HG03342 (cell line): ENCODE measurements at regions not wholly inside any gene's neighbourhood (a gene's known extent, or its start where the extent isn't known, plus 50 kb on each side); places are given as distances from the start of the nearest gene placed in this dataset.

Experiments
- ATAC-seq: cut with Tn5 transposase; IDR thresholded peaks from one replicate; pipeline ENCODE4 v1.9.1; 2021; ENCODE audit warnings: mild to moderate bottlenecking, moderate library complexity; ENCODE audit not compliant: unreplicated experiment

DNA sequence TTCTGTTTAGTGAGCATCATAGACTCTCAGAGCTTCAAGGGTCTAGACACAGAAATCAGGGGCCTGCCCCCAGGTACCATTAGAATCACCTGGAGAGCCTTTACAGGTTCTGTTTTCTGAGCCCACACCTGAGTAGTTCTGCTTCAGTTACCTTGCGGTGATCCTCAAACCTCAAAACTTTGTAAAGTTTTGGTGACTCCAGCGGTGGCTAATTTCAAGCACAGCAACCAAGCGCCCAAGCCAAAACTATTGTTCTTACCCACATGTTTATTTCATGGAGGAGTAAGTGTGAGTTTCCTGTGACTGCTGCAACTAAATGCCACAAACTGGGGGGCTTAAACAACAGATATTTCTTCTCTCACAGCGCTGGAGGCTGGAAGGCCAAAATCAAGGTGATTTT lies 108.9 kb downstream of the FOXD1 start:
- no peak for ATAC-seq

- ATAC-seq: no peak
Observed at GRCh38 chr5:73339051-73339575, 109.5 kb downstream of the FOXD1 start.

- no peak for ATAC-seq
Observed at GRCh38 chr5:73338256-73339050, 110.1 kb downstream of the FOXD1 start.

DNA sequence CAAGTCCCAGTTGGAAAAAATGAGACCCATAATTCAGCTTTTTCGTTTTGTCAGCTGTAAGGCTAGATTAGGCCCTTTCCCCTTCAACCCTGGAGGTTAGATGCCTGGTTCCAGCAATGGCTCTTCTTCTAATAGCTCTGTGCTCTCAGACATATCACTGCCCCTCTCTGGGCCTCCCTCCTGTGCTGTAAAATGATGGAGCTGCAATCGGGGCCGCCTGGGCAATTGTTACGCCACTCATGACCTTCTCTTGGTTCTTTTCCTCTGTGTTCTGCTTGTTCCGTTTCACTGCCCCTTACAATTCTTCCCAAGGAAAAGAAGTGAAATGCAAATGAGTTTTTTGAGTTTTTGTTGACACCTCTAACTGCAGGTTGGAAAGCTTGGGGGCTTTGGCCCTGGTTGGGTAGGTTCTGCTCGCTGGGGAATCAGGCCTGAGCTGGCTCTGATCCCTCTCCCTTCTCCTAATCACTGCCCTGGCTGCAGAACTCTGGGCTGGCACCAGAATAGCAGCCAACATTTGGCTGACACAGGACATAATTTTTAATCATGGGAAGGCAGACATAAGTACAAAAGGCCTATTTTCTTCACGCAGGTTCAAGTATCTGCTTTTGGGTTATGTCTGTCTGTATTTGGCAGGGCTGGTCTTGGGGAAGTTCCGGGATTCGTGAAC lies 110.9 kb downstream of the FOXD1 start:
- no peak for ATAC-seq

- no peak for ATAC-seq
Observed at GRCh38 chr5:73336366-73336765, 112.2 kb downstream of the FOXD1 start.

- ATAC-seq: no peak
Observed at GRCh38 chr5:73333944-73334703, 114.5 kb downstream of the FOXD1 start.

DNA sequence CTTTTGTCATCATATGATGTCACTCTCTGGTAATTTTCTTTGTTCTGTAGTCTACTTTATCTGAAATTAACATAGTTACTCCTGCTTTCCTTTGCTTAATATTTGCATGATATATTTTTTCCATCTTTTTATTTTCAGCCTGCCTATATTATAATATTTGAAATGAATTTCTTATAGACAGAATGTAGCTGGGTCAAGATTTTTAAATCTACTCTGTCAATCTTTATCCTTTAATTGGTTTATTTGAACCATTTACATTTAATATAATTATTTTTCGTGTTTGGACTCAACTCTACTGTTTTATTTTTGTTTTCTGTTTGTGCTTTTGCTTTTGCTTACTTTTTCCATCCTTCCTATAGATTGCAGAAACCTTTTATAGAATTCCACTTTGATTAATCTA lies 118.0 kb downstream of the FOXD1 start:
- no peak for ATAC-seq

- ATAC-seq: no peak
Observed at GRCh38 chr5:73328640-73329039, 119.9 kb downstream of the FOXD1 start.

DNA sequence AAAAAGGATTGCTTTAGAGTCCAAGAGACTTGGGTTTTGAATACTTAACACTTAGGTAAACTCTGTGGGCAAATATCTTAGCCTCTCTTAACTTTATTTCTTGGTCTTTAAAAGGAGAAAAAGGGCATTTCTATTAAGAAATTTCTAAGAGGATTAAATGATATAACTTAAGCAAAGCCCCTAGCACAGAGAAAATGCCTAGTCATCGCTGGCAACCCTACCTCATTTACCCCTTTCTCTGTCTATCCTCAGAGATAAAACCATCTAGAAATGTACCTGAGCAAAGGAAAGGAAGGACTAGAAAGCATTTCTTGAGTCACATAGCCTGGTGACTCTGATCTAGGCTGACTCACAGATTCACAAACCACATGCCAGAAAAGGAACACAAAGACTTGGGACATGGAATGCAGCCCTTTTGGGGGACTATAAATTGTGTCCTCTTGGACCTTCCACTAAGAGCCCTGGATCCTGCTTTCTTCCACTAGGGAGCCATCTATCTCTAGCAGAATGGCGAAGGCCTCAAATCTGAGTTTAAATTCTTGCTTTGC lies 120.6 kb downstream of the FOXD1 start:
- ATAC-seq: no peak

DNA sequence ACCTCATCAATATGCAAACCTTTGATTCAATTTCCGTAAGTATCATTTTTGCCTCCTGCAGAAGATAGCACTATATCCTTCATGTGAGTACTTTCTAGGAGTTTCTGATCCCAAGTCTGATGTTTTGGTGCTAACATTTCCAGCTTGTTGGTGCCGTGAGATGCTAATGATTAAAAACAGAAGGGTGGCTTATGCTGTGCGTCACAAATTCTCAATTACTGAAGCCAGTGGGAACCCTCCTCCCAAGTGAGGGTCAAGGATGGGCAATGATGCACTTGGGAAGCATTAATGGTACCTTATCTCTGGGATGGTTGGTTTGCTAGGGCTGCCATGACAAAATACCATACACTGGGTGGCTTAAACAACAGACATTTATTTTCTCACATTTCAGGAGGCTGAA lies 123.0 kb downstream of the FOXD1 start:
- ATAC-seq: no peak

GRCh38 chr5:73323466-73323865 lies 125.1 kb downstream of the FOXD1 start:
- no peak for ATAC-seq

DNA sequence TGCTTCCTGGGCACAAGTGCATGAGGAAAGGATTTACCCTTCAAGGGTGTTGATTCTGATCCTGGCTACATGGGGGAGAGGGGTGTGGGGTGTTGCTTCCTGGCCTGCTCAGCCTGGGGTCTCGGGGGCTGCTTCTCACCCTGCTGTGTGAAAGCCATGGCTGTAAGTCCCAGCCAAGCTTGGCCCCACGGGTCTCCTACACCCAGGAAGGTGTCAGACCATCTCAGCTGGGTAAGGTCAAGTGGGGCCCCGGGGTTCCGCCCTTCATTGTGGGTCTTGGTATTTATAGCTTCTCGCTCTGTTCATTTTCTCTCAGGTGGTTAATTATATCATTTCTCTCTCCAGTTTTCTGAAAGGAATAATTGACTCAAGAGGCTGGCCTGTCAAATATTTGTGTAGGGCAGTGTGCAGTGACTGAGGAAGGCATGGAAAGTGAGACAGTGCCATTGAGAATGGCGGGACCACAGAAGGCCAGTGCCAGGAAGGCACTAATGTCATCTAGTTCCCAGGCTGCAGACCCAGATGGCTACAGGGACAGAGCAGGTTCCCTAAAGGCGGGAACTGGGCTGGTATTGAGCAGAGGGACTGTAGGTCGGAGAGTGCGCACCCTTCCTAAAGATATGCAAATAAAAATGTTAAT lies 126.0 kb downstream of the FOXD1 start:
- ATAC-seq: no peak

DNA sequence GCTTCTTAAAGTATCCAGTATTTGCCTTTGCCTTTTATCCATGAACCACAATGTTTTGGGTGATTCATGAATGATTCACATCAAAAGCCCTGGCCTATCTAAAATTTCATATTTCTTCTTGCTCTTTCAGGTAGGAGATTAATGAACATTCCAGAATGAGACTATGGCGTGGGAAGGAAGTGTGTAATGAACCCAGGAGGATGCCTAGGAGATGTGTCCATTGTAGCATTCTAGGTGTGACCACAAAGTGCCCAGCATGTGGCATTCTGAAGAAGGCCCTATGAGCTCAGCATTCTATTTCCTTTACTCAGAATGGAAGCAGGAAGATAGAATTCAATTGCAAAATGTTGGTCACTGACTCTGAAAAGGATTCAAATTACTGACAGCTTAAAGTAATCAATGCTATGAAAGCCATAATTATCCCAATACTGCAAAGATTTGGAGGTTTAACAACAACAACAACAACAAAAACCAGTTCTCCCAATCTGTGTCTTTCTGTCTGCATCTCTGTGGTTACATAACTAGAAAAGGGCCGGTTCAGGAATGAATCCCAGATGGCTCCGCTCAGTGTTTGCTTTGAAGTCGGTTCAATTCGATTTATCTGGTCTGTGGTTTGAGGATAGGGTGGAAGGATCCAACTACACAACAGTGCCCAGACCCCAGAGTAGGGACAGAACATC lies 126.7 kb downstream of the FOXD1 start:
- ATAC-seq: no peak

DNA sequence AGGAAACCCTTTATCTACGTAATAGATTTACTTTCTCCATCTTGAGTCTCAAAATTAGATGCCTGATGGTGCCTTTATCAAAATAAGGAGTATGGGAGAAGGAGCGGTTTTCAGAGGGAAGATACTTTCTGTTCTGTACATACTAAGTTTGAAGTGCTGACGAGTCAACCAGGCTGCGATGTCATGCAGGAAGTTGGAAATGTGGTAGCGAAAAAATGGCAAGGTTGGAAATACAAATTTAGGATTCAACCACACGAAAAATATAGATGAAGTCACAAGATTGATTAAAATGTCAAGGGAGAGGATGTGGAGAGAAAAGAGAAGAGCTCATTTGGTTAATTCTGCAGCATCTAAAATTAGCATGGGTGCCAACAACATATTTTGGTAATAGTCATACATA lies 129.5 kb downstream of the FOXD1 start:
- no peak for ATAC-seq

DNA sequence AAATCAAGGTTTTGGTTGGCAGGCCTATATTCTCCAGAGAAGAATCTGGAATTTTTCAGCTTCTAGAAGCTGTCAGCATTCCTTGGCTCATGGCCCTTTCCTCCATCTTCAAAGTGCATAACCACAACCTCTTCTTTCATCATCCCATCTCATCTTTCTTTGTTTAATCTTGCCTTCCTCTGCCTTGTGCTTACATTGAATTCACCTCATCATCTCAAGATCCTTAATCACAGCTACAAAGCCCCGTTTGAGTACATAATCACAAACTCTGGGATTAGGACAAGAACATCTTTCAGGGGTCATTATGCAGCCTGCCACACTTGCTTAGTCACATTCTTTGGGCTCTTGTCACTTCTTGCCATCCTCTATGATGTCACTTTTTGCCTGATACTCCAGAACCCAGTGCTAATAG lies 130.3 kb downstream of the FOXD1 start:
- ATAC-seq: no peak

DNA sequence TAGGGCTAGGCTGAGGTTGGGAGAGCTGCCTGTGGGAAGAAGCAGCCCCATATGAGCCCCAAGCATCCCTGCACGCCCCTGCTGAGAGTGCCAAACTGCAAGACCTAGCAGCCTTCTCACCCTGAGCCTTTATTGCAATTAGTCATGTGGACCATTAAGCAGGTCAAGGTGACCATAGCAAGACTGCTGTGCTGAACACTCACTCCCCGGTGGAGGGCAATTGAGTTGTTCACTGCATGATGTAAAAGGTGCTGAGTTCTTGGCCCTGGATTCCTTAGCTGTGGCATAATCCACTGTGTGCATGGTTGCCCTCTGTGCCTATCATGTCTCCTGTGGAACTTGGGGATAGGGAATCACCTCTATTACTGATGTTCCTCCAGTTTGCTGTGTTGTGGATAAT lies 131.1 kb downstream of the FOXD1 start:
- no peak for ATAC-seq

DNA sequence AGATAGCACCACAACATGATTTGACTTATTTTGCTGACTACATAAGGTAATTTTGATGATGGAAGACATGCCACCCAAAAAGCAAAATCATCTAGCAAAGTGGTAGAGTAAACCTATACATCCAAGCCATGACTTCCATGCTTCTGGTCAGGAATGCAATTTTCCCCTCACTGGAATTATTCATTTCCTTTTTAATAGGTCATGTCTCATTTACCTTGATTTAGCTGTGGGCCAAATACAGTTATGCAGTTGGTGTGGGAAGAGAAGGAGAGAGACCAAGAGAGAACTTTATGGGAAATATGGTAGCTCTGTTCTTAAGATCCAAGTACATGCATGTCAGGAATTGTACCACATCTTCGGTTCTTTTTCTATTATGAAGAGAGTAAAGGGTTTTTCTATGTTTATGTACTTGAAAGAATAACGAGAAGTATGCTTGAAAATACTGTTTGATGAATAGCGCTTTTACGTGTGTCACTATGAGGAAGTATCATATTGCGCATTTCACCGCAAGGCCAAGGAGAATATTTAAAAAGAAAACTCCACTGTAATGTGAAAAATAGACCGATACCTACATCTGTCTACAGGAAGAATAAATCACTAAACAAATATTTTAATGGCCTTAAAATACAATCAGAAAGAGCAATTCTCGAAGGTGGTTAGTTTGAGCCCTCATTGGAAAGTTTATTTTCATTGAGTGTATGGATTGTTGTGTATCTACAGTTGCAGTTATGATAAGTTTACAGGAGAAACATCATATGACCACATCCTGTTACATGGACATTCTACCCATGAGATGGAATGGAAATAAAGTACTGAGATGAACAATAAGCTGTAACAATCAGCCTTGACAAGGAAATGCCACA lies 134.0 kb downstream of the FOXD1 start:
- ATAC-seq: no peak

GRCh38 chr5:73312872-73313510 lies 135.6 kb downstream of the FOXD1 start:
- ATAC-seq: no peak
